ENCODE measurements at regions not wholly inside any gene's neighbourhood (a gene's known extent, or its start where the extent isn't known, plus 50 kb on each side); places are given as distances from the start of the nearest gene placed in this dataset.

DNA sequence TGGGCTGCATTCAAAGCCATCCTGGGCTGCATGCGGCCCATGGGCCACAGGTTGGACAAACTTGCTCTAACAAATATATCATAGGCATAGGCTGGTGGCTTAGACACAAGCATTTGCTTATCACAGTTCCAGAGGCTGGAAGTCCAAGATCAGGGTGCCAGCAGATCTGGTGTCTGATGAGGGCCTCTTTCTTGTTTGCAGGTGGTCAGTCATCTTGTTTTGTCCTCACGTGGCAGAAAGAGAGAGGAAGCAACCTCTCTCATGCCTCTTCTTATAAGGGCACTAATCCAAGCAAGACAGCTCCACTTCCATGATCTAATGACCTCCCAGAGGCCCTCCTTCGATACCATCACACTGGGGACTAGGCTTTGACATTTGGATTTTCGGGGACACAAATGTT lies 238.7 kb upstream of the TNRC6C start:
- ChIA-PET CTCF (ENCODE audit: low intra/inter-chr PET ratio) (no interaction called here), POLR2A (no interaction called here)
- BruUV-seq (replicated peaks), result no TSS peak
- DNase-seq (ENCODE audit: extremely low read depth in 1 of 4, low spot score in 3 of 4) (no peak), FAIRE-seq (no peak), ATAC-seq (no peak)
- Histone ChIP-seq H3K27me3 (ENCODE audit: control insufficient read depth in 2 of 2, insufficient read depth in 2 of 2, low read length in 2 of 2) (peaks cover 11 to 44% of the 10 kb centered on the region in 2 experiments), H3K79me2 (ENCODE audit: control insufficient read depth, insufficient read depth, low read length) (no peaks in the 10 kb centered on the region), H3K4me2 (ENCODE audit: insufficient read depth, low read length) (no peak overlapping the region), H3K9me3 (replicated peaks; ENCODE audit: control insufficient read depth, insufficient read depth, low read depth, low read length) (peaks cover 4% of the 10 kb centered on the region; the same call in 1 of the 2 replicates), H3K4me3 (no peak overlapping the region), H3K4me1 (replicated peaks in 1 of 2; ENCODE audit: control insufficient read depth in 2 of 2, insufficient read depth in 2 of 2, low read length in 2 of 2) (0 out of 5 replicates have a peak, but pooled peaks cover 0 to under 1% of the 10 kb centered on the region in 2 experiments), H3K27ac (ENCODE audit: extremely low read depth, low read depth, low read length) (no peak overlapping the region), H3K9ac (ENCODE audit: insufficient read depth in 1 of 2, low read depth in 2 of 2, low read length in 2 of 2) (no peak overlapping the region), H2AFZ (ENCODE audit: low read depth, low read length) (no peak overlapping the region), H4K20me1 (replicated peaks; ENCODE audit: control insufficient read depth, insufficient read depth, low read length) (no peaks in the 10 kb centered on the region), H3K36me3 (ENCODE audit: control insufficient read depth, insufficient read depth, low read length) (no peaks in the 10 kb centered on the region), H3K9me1 (ENCODE audit: control insufficient read depth, insufficient read depth, low read length) (no peaks in the 10 kb centered on the region)
- intact Hi-C loops (cut with micrococcal nuclease) (no loop called here), in situ Hi-C loops (cut with MboI) (no loop called here)
- WGBS (ENCODE audit: insufficient coverage, low coverage, missing lambda C conversion rate), result 18% methylated on average over 4 of the region's 4 CpGs
- TF ChIP-seq, protein P1, sequence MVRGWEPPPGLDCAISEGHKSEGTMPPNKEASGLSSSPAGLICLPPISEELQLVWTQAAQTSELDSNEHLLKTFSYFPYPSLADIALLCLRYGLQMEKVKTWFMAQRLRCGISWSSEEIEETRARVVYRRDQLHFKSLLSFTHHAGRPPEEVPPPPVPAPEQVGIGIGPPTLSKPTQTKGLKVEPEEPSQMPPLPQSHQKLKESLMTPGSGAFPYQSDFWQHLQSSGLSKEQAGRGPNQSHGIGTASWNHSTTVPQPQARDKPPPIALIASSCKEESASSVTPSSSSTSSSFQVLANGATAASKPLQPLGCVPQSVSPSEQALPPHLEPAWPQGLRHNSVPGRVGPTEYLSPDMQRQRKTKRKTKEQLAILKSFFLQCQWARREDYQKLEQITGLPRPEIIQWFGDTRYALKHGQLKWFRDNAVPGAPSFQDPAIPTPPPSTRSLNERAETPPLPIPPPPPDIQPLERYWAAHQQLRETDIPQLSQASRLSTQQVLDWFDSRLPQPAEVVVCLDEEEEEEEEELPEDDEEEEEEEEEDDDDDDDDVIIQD (CRISPR knock-in tag; IDR thresholded peaks at IDR 0.05), result no peak
- TF ChIP-seq, protein P2, sequence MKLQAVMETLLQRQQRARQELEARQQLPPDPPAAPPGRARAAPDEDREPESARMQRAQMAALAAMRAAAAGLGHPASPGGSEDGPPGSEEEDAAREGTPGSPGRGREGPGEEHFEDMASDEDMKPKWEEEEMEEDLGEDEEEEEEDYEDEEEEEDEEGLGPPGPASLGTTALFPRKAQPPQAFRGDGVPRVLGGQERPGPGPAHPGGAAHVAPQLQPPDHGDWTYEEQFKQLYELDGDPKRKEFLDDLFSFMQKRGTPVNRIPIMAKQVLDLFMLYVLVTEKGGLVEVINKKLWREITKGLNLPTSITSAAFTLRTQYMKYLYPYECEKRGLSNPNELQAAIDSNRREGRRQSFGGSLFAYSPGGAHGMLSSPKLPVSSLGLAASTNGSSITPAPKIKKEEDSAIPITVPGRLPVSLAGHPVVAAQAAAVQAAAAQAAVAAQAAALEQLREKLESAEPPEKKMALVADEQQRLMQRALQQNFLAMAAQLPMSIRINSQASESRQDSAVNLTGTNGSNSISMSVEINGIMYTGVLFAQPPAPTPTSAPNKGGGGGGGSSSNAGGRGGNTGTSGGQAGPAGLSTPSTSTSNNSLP (IDR thresholded peaks at IDR 0.05; ENCODE audit: borderline replicate concordance, low read depth, low read length), result no peak
- TF ChIP-seq E2F3 (CRISPR knock-in tag; IDR thresholded peaks at IDR 0.05), result no peak
- TF ChIP-seq ZNF766 (CRISPR knock-in tag; conservative IDR thresholded peaks at IDR 0.05), result no peak
- TF ChIP-seq KAT8 (IDR thresholded peaks at IDR 0.05; ENCODE audit: low read depth), result no peak
- TF ChIP-seq, protein P3, sequence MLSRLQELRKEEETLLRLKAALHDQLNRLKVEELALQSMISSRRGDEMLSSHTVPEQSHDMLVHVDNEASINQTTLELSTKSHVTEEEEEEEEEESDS (CRISPR knock-in tag; IDR thresholded peaks at IDR 0.05), result no peak
- TF ChIP-seq ZNF561 (CRISPR knock-in tag; conservative IDR thresholded peaks at IDR 0.05), result no peak
- TF ChIP-seq, protein P4, sequence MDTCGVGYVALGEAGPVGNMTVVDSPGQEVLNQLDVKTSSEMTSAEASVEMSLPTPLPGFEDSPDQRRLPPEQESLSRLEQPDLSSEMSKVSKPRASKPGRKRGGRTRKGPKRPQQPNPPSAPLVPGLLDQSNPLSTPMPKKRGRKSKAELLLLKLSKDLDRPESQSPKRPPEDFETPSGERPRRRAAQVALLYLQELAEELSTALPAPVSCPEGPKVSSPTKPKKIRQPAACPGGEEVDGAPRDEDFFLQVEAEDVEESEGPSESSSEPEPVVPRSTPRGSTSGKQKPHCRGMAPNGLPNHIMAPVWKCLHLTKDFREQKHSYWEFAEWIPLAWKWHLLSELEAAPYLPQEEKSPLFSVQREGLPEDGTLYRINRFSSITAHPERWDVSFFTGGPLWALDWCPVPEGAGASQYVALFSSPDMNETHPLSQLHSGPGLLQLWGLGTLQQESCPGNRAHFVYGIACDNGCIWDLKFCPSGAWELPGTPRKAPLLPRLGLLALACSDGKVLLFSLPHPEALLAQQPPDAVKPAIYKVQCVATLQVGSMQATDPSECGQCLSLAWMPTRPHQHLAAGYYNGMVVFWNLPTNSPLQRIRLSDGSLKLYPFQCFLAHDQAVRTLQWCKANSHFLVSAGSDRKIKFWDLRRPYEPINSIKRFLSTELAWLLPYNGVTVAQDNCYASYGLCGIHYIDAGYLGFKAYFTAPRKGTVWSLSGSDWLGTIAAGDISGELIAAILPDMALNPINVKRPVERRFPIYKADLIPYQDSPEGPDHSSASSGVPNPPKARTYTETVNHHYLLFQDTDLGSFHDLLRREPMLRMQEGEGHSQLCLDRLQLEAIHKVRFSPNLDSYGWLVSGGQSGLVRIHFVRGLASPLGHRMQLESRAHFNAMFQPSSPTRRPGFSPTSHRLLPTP (IDR thresholded peaks at IDR 0.05; ENCODE audit: borderline replicate concordance, extremely low read depth, insufficient read length), result no peak
- TF ChIP-seq STAT5A (IDR thresholded peaks at IDR 0.05; ENCODE audit: borderline replicate concordance, low read length), result no peak
- TF ChIP-seq TEAD4 (IDR thresholded peaks at IDR 0.05; ENCODE audit: low read length), result no peak
- no peak for TF ChIP-seq TEAD4 (CRISPR knock-in tag; IDR thresholded peaks at IDR 0.05; ENCODE audit: borderline replicate concordance)
- TF ChIP-seq, protein P5, sequence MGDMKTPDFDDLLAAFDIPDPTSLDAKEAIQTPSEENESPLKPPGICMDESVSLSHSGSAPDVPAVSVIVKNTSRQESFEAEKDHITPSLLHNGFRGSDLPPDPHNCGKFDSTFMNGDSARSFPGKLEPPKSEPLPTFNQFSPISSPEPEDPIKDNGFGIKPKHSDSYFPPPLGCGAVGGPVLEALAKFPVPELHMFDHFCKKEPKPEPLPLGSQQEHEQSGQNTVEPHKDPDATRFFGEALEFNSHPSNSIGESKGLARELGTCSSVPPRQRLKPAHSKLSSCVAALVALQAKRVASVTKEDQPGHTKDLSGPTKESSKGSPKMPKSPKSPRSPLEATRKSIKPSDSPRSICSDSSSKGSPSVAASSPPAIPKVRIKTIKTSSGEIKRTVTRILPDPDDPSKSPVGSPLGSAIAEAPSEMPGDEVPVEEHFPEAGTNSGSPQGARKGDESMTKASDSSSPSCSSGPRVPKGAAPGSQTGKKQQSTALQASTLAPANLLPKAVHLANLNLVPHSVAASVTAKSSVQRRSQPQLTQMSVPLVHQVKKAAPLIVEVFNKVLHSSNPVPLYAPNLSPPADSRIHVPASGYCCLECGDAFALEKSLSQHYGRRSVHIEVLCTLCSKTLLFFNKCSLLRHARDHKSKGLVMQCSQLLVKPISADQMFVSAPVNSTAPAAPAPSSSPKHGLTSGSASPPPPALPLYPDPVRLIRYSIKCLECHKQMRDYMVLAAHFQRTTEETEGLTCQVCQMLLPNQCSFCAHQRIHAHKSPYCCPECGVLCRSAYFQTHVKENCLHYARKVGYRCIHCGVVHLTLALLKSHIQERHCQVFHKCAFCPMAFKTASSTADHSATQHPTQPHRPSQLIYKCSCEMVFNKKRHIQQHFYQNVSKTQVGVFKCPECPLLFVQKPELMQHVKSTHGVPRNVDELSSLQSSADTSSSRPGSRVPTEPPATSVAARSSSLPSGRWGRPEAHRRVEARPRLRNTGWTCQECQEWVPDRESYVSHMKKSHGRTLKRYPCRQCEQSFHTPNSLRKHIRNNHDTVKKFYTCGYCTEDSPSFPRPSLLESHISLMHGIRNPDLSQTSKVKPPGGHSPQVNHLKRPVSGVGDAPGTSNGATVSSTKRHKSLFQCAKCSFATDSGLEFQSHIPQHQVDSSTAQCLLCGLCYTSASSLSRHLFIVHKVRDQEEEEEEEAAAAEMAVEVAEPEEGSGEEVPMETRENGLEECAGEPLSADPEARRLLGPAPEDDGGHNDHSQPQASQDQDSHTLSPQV (IDR thresholded peaks at IDR 0.05), result no peak
- TF ChIP-seq ZBED1 (IDR thresholded peaks at IDR 0.05), result no peak
